ENCODE measurements at regions not wholly inside any gene's neighbourhood (a gene's known extent, or its start where the extent isn't known, plus 50 kb on each side); places are given as distances from the start of the nearest gene placed in this dataset.

GRCh38 chr16:85245307-85246172, 133.3 kb upstream of the CIBAR2 start:
- no peaks in the 10 kb centered on the region for H3K9me3 ChIP-seq
- no peak overlapping the region for H3K27ac ChIP-seq
- peaks cover 0 to 3% (median 0%) of the 10 kb centered on the region in 9 donors for H3K27me3 ChIP-seq
- H3K36me3 ChIP-seq = no peaks in the 10 kb centered on the region
- WGBS, 4 donors = 24 to 29% (median 27%) methylated on average over 24 of the region's 24 CpGs
- DNase-seq (peak in 4 of 5 donors; percentile 59 to 74 (median 63)), ATAC-seq (peak in 3 of 4 donors; percentile 51 to 65 (median 62))
- peaks cover 0 to 6% (median 0%) of the 10 kb centered on the region in 12 donors for H3K4me1 ChIP-seq
- no peak overlapping the region for H3K4me3 ChIP-seq
- TF ChIP-seq CTCF (IDR thresholded peaks at IDR 0.05) = peak; percentile 64 to 88 (median 78)
- no peak for TF ChIP-seq POLR2A (IDR thresholded peaks at IDR 0.05)
- intact Hi-C loops (cut with DNase I) = loop anchor here in 3 of 10 donors (2.0 to 10.0 kb wide), 3 partner anchors 73 to 131 kb away; partner anchors contain the start of gene CIBAR2 (in 1 of the 3)

- Histone ChIP-seq H3K4me1 (peaks cover 0 to 6% (median 0%) of the 10 kb centered on the region in 12 donors), H3K4me3 (no peak overlapping the region), H3K9me3 (no peaks in the 10 kb centered on the region), H3K27me3 (peaks cover 0 to 3% (median 0%) of the 10 kb centered on the region in 9 donors), H3K36me3 (no peaks in the 10 kb centered on the region), H3K27ac (no peak overlapping the region)
- no peak for TF ChIP-seq POLR2A (IDR thresholded peaks at IDR 0.05)
- no peak for TF ChIP-seq CTCF (IDR thresholded peaks at IDR 0.05)
- WGBS, 4 donors = 36 to 51% (median 42%) methylated on average over 7 to 8 of the region's 8 CpGs
- DNase-seq (no peak), ATAC-seq (no peak)
- intact Hi-C loops (cut with DNase I) = loop anchor here in 3 of 10 donors (2.0 to 10.0 kb wide), 3 partner anchors 74 to 132 kb away; partner anchors contain the start of gene CIBAR2 (in 1 of the 3)
These were observed 134.2 kb upstream of the CIBAR2 start for GRCh38 chr16:85246473-85246872.

GRCh38 chr16:85246973-85247372, 134.7 kb upstream of the CIBAR2 start:
- Histone ChIP-seq H3K9me3 (no peaks in the 10 kb centered on the region), H3K27me3 (peaks cover 0 to 3% (median 0%) of the 10 kb centered on the region in 9 donors), H3K27ac (no peak overlapping the region), H3K4me3 (no peak overlapping the region), H3K4me1 (peaks cover 0 to 6% (median 0%) of the 10 kb centered on the region in 12 donors), H3K36me3 (no peaks in the 10 kb centered on the region)
- DNase-seq = no peak
- no peak for ATAC-seq
- intact Hi-C loops (cut with DNase I) = loop anchor here in 3 of 10 donors (2.0 to 10.0 kb wide), 3 partner anchors 75 to 132 kb away; partner anchors contain the start of gene CIBAR2 (in 1 of the 3)
- WGBS, 4 donors = 81 to 88% (median 86%) methylated on average over 8 of the region's 8 CpGs
- no peak for TF ChIP-seq POLR2A (IDR thresholded peaks at IDR 0.05)
- no peak for TF ChIP-seq CTCF (IDR thresholded peaks at IDR 0.05)

- Histone ChIP-seq H3K4me3 (no peak overlapping the region), H3K27ac (no peak overlapping the region), H3K4me1 (peaks cover 0 to 6% (median 0%) of the 10 kb centered on the region in 12 donors), H3K36me3 (no peaks in the 10 kb centered on the region), H3K27me3 (peaks cover 0 to 3% (median 0%) of the 10 kb centered on the region in 9 donors), H3K9me3 (no peaks in the 10 kb centered on the region)
- ATAC-seq (no peak), DNase-seq (no peak)
- intact Hi-C loops (cut with DNase I) = loop anchor here in 2 of 10 donors (5.0 to 10.0 kb wide), 2 partner anchors 76 to 134 kb away; partner anchors contain the start of gene CIBAR2 (in 1 of the 2)
- TF ChIP-seq CTCF (IDR thresholded peaks at IDR 0.05) (no peak), POLR2A (IDR thresholded peaks at IDR 0.05) (no peak)
- 85 to 95% (median 91%) methylated on average over 5 of the region's 5 CpGs for WGBS, 4 donors
These were observed 136.1 kb upstream of the CIBAR2 start for GRCh38 chr16:85248342-85248741.

All from heart left ventricle (tissue), 16 donors.